Testis (tissue), 2 donors: ENCODE measurements at regions not wholly inside any gene's neighbourhood (a gene's known extent, or its start where the extent isn't known, plus 50 kb on each side); places are given as distances from the start of the nearest gene placed in this dataset.

Experiments
- DNase-seq: peaks from one replicate; pipeline ENCODE4 v3.0.0-alpha.2; 2019
- H3K27ac ChIP-seq, 2 donors: fragments of 200-600 bp; sonication (generic); one replicate each; pipeline ENCODE4 v1.5.1; 2019
- H3K27me3 ChIP-seq: fragments of 200-600 bp; sonication (generic); one replicate; pipeline ENCODE4 v1.5.1; 2019
- H3K36me3 ChIP-seq: fragments of 200-600 bp; sonication (generic); one replicate; pipeline ENCODE4 v1.5.1; 2017; ENCODE audit warnings: low read depth; ENCODE audit errors: missing control alignments
- H3K4me1 ChIP-seq: fragments of 200-600 bp; sonication (generic); one replicate; pipeline ENCODE4 v1.5.1; 2019
- H3K4me3 ChIP-seq, 2 donors: fragments of 200-600 bp; sonication (generic); one replicate each; pipeline ENCODE4 v1.5.1; 2017 to 2019
- H3K9me3 ChIP-seq: fragments of 200-600 bp; sonication (generic); one replicate; pipeline ENCODE4 v1.5.1; 2017
- POLR2A ChIP-seq: fragments of 450-650 bp; IDR thresholded peaks from one replicate; pipeline ENCODE4 v1.6.1; 2017; ENCODE audit warnings: antibody characterized with exemption, mild to moderate bottlenecking, moderate library complexity
- WGBS, 2 donors: methylation state at CpG; one replicate each; pipeline ENCODE4 v1.1.5; 2018; 5-methylcytosine and 5-hydroxymethylcytosine counted together
- intact Hi-C: fragments of 100-400 bp; cut with DNase I; formaldehyde crosslinking; loops from one replicate; pipeline ENCODE4 v1.15.1; 2023; ENCODE audit warnings: low total_unique reads
- TF ChIP-seq, protein P1 (sequence below), 3 experiments: fragments of 450-650 bp in 2 of 3; fragments of 200-600 bp in 1 of 3; sonication (generic) in 1 of 3; IDR thresholded peaks; one replicate each; pipeline ENCODE4 v1.5.1; 2016 to 2019; ENCODE audit warnings: antibody characterized with exemption in 3 of 3, mild to moderate bottlenecking in 2 of 3, moderate library complexity in 1 of 3

DNA sequence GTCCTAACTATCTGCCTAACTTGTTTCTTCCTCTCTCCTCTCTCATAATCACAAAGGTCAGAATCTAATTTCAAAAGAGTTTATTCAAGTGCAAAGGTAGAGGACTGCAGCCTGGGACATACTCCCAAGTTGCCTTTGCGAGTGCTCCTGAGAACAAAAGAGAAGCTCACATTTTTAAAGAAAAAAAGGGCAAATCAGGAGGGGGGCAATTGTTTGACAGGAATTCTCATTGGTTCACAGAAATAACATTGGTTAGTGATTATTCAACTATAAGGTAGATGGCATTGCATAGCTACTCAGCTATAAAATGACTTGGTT is 108.1 kb upstream of the RAI14 start:
- Histone ChIP-seq H3K27me3 (no peaks in the 10 kb centered on the region), H3K27ac (no peak overlapping the region), H3K36me3 (no peaks in the 10 kb centered on the region), H3K4me3 (no peak overlapping the region), H3K9me3 (no peaks in the 10 kb centered on the region), H3K4me1 (peaks cover 2% of the 10 kb centered on the region)
- intact Hi-C loops = no loop called here
- no peak for DNase-seq
- 86 to 96% methylated on average over 1 of the region's 1 CpG for WGBS, 2 donors
- no peak for TF ChIP-seq POLR2A
- TF ChIP-seq, protein P1, sequence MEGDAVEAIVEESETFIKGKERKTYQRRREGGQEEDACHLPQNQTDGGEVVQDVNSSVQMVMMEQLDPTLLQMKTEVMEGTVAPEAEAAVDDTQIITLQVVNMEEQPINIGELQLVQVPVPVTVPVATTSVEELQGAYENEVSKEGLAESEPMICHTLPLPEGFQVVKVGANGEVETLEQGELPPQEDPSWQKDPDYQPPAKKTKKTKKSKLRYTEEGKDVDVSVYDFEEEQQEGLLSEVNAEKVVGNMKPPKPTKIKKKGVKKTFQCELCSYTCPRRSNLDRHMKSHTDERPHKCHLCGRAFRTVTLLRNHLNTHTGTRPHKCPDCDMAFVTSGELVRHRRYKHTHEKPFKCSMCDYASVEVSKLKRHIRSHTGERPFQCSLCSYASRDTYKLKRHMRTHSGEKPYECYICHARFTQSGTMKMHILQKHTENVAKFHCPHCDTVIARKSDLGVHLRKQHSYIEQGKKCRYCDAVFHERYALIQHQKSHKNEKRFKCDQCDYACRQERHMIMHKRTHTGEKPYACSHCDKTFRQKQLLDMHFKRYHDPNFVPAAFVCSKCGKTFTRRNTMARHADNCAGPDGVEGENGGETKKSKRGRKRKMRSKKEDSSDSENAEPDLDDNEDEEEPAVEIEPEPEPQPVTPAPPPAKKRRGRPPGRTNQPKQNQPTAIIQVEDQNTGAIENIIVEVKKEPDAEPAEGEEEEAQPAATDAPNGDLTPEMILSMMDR (IDR thresholded peaks at IDR 0.05) = no peak

DNA sequence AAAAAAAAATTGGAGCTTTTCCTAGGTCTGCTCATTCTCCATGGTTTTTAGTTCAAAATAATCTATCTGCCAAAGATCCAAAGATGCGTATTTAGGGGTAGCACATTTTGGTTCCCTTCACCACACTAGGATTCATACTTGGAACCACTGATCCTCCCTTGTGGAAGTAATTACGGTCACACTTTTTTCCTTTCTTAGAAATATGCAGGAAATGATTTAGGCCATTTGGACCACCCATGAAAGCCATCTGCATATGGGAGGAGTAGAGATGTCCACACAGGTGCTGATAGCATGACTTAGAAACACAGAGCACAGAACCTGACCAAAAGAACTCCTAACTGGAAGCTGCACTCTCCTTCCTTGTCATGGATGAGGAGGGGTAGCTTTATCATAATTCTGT is 105.9 kb upstream of the RAI14 start:
- intact Hi-C loops = no loop called here
- Histone ChIP-seq H3K9me3 (no peaks in the 10 kb centered on the region), H3K27me3 (no peaks in the 10 kb centered on the region), H3K27ac (no peak overlapping the region), H3K4me1 (peaks cover 2% of the 10 kb centered on the region), H3K36me3 (no peaks in the 10 kb centered on the region), H3K4me3 (no peak overlapping the region)
- DNase-seq = no peak
- WGBS, 2 donors = 60 to 61% methylated on average over 2 of the region's 2 CpGs
- TF ChIP-seq, protein P1 (IDR thresholded peaks at IDR 0.05) = no peak
- no peak for TF ChIP-seq POLR2A

GRCh38 chr5:34550964-34551363 is 105.2 kb upstream of the RAI14 start:
- WGBS, 2 donors = 25% methylated on average over 3 of the region's 3 CpGs
- no peak overlapping the region for H3K27ac ChIP-seq

GRCh38 chr5:34551911-34552433 is 104.2 kb upstream of the RAI14 start:
- 64% methylated on average over 4 of the region's 4 CpGs for WGBS, 2 donors
- DNase-seq = no peak

More at GRCh38 chr5:34550964-34551363, 105.2 kb upstream of the RAI14 start:
- Histone ChIP-seq H3K4me3 (no peak overlapping the region), H3K36me3 (no peaks in the 10 kb centered on the region), H3K4me1 (peaks cover 2% of the 10 kb centered on the region), H3K27me3 (no peaks in the 10 kb centered on the region), H3K9me3 (no peaks in the 10 kb centered on the region)
- intact Hi-C loops = no loop called here
- no peak for DNase-seq
- TF ChIP-seq, protein P1 (IDR thresholded peaks at IDR 0.05) = no peak
- TF ChIP-seq POLR2A = no peak

GRCh38 chr5:34552686-34553085 is 103.4 kb upstream of the RAI14 start:
- no peaks in the 10 kb centered on the region for H3K36me3 ChIP-seq
- DNase-seq = no peak
- H3K4me3 ChIP-seq = no peak overlapping the region
- H3K4me1 ChIP-seq = peaks cover 2% of the 10 kb centered on the region
- no peak for TF ChIP-seq POLR2A
- TF ChIP-seq, protein P1 (IDR thresholded peaks at IDR 0.05) = no peak
- H3K9me3 ChIP-seq = no peaks in the 10 kb centered on the region
- H3K27me3 ChIP-seq = no peaks in the 10 kb centered on the region
- 86 to 89% methylated on average over 3 of the region's 3 CpGs for WGBS, 2 donors
- no peak overlapping the region for H3K27ac ChIP-seq
- intact Hi-C loops = no loop called here

More at GRCh38 chr5:34551911-34552433, 104.2 kb upstream of the RAI14 start:
- Histone ChIP-seq H3K36me3 (no peaks in the 10 kb centered on the region), H3K4me3 (no peak overlapping the region), H3K4me1 (peaks cover 2% of the 10 kb centered on the region), H3K27me3 (no peaks in the 10 kb centered on the region), H3K9me3 (no peaks in the 10 kb centered on the region), H3K27ac (no peak overlapping the region)
- intact Hi-C loops = no loop called here
- no peak for TF ChIP-seq POLR2A
- TF ChIP-seq, protein P1 (IDR thresholded peaks at IDR 0.05) = no peak
